ENCODE measurements at regions not wholly inside any gene's neighbourhood (a gene's known extent, or its start where the extent isn't known, plus 50 kb on each side); places are given as distances from the start of the nearest gene placed in this dataset.
"Not testable (repeated sequence)": the region's sequence is repeated elsewhere in the genome, so short reads cannot be mapped to it uniquely, and the experiment has no call there.

GRCh38 chr19:28633319-28634018 is 579.5 kb downstream of the UQCRFS1 start:
- Mint-ChIP-seq H3K4me3 (no peak overlapping the region), H3K27ac (no peak overlapping the region), H3K4me1 (peaks cover 11% of the 10 kb centered on the region), H3K36me3 (no peaks in the 10 kb centered on the region), H3K9me3 (peaks cover 6% of the 10 kb centered on the region)
- peak; percentile 60 for ATAC-seq
- peak; percentile 33 to 60 for DNase-seq (ENCODE audit: low spot score in 2 of 2)

DNA sequence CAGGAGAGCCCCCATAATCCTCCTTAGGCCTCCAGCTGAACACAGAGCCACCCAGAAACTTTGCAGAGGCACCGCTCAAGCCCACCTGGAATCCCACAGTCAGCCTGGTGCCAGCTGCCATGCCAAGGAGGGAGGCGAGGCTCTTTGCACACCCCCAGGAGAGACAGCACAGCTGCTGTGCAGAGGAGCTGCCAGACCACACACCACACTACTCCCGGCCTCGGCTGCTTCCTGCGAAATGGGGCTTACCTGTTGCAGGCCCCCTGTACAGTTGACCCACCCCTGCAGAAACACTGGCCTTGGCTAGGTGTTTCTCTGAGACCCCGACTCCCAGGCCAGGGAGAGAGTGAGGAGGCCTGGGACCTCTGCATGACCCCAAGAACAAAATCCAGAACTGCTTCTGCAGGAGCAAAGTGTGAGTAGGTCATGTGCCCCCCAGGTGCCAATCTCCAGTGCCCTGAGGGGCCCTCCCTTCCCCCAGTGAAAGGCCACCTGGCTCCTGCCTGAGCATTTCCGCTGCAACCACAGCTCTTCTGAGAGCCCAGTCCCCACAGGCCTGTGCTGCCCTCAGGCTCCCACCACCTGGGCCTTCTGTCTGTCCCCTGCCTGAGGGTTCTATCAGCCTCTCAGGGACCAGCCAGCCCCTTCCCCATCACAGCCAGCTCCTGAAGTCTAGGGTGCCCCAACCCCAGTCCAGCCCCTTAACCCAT is 580.4 kb downstream of the UQCRFS1 start:
- Mint-ChIP-seq H3K4me3 (no peak overlapping the region), H3K27ac (peak overlapping the region; percentile 8)

DNA sequence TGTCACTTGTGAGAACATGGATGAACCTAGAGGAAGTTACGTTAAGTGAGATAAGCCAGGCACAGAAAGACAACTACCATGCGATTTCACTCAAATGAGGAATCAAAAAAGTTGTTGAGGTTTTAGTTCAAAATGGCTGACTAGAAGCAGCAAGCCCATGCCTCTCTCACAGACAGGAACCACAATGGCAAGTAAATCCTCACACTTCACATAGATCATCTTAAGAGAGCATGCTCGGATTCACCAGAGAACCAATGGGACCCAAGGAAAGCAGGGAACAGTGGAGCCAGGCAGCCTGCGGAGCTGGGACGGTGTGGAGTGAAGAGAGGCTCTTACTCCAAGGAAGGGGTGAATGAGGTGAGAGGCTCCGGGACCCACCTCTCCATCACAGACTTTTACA is 581.0 kb downstream of the UQCRFS1 start:
- Mint-ChIP-seq H3K27ac (no peak overlapping the region), H3K4me3 (no peak overlapping the region), H3K9me3 (peaks cover 11% of the 10 kb centered on the region), H3K4me1 (peaks cover 11% of the 10 kb centered on the region), H3K36me3 (no peaks in the 10 kb centered on the region)
- DNase-seq (ENCODE audit: low spot score in 2 of 2): no peak
- no peak for ATAC-seq

More for the DNA sequence above, 580.4 kb downstream of the UQCRFS1 start:
- Mint-ChIP-seq H3K9me3 (peaks cover 10% of the 10 kb centered on the region), H3K4me1 (peaks cover 11% of the 10 kb centered on the region), H3K36me3 (no peaks in the 10 kb centered on the region)
- ATAC-seq (peak; percentile 39), DNase-seq (ENCODE audit: low spot score in 2 of 2) (no peak)

GRCh38 chr19:28627669-28628068 is 585.3 kb downstream of the UQCRFS1 start:
- no peak for ATAC-seq
- H3K9me3 Mint-ChIP-seq: peaks cover 13% of the 10 kb centered on the region
- no peak overlapping the region for H3K4me3 Mint-ChIP-seq
- DNase-seq (ENCODE audit: low spot score in 2 of 2): no peak
- H3K36me3 Mint-ChIP-seq: no peaks in the 10 kb centered on the region
- no peak overlapping the region for H3K27ac Mint-ChIP-seq
- peaks cover 6% of the 10 kb centered on the region for H3K4me1 Mint-ChIP-seq

- H3K4me3 Mint-ChIP-seq; H3K27ac Mint-ChIP-seq; H3K36me3 Mint-ChIP-seq; DNase-seq (ENCODE audit: low spot score in 2 of 2); H3K4me1 Mint-ChIP-seq; ATAC-seq: not testable (repeated sequence)
- H3K9me3 Mint-ChIP-seq: peaks cover 11% of the 10 kb centered on the region
Observed at GRCh38 chr19:28626407-28626806, 586.5 kb downstream of the UQCRFS1 start.

- no peak for ATAC-seq
- H3K36me3 Mint-ChIP-seq: no peaks in the 10 kb centered on the region
- H3K9me3 Mint-ChIP-seq: peaks cover 12% of the 10 kb centered on the region
- no peaks in the 10 kb centered on the region for H3K4me1 Mint-ChIP-seq
- H3K4me3 Mint-ChIP-seq: no peak overlapping the region
- no peak overlapping the region for H3K27ac Mint-ChIP-seq
- DNase-seq (ENCODE audit: low spot score in 2 of 2): no peak
Observed at GRCh38 chr19:28619816-28620429, 593.0 kb downstream of the UQCRFS1 start.

DNA sequence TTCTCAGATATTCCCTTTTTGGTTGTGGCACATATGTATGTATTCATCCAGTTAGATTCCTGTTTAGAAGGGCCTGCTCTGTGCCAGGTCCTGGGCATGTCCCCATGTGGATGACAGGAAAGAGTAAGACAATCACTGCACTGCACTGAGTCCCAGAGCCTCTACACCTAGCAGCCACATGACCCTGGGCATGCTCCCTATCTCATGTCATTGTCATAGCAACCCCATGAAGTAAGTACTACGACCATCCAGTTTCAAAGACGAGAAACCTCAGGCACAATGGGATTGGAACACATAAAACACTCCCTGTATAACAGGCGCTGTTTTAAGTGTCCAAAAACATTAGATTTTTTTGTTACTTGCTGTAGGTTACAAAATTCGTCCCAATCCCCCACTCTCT is 594.4 kb downstream of the UQCRFS1 start:
- Mint-ChIP-seq H3K36me3 (no peaks in the 10 kb centered on the region), H3K27ac (no peak overlapping the region), H3K4me3 (no peak overlapping the region), H3K9me3 (peaks cover 14% of the 10 kb centered on the region), H3K4me1 (no peaks in the 10 kb centered on the region)
- DNase-seq (ENCODE audit: low spot score in 2 of 2) (no peak), ATAC-seq (no peak)

GRCh38 chr19:28615966-28616365 is 597.0 kb downstream of the UQCRFS1 start:
- Mint-ChIP-seq H3K9me3 (peaks cover 14% of the 10 kb centered on the region), H3K36me3 (no peaks in the 10 kb centered on the region), H3K4me3 (no peak overlapping the region), H3K4me1 (no peaks in the 10 kb centered on the region), H3K27ac (no peak overlapping the region)
- DNase-seq (ENCODE audit: low spot score in 2 of 2) (no peak), ATAC-seq (no peak)

DNA sequence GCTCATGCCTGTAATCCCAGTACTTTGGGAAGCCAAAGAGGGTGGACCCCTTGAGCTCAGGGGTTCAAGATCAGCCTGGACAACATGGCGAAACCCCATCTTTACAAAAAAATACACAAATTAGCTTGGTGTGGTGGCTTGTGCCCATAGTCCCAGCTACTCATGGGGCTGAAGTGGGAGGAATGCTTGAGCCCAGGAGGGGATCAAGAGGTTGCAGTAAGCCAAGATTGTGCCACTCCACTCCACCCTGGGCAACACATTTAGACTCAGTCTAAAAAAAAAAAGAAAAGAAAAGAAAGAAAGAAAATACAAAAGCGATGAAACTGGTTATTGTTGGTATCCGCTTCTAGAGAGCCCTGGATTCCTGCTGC is 597.4 kb downstream of the UQCRFS1 start:
- H3K27ac Mint-ChIP-seq: no peak overlapping the region
- no peak for DNase-seq (ENCODE audit: low spot score in 2 of 2)
- no peak overlapping the region for H3K4me3 Mint-ChIP-seq
- no peaks in the 10 kb centered on the region for H3K36me3 Mint-ChIP-seq
- H3K4me1 Mint-ChIP-seq: no peaks in the 10 kb centered on the region
- ATAC-seq: no peak
- H3K9me3 Mint-ChIP-seq: peaks cover 14% of the 10 kb centered on the region

DNA sequence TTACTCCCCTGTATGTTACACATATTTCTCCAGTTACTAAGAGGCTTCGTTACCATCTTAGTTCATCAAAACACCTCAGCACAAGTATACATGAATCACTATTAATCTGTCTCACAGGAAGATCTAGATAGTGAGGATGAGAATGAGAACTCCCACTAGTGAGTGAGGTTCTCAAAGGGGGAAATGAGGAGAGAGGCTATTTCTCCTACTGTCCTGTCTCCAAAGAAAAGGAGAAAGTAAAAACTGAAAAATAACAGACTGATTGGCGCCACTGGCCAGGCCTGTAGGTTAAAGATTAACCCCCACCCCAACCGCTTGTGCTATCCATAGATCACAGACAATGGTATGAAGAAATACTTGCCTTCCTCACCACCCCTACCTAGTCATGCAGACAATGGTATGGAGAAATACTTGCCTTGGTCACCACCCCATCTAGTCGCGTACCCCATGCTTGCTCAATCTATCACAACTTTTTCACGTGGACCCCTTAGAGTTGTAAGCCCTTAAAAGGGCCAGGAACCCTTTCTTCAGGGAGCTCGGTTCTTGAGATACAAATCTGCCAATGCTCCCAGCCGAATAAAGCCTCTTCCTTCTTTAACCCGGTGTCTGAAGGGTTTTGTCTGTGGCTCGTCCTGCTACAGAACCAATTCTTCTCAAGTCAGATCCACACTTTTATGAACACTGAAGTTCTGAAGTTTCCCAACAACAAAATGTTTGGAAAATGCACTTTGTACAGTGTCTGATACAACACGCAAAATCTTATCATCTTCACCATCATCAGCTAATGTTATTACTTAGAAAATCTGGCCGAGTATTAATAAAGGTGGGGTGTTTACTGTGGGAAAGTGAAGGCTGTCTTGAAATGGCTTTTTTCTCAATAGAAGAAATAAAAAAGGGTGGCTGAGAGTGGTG is 598.1 kb downstream of the UQCRFS1 start:
- no peaks in the 10 kb centered on the region for H3K36me3 Mint-ChIP-seq
- DNase-seq (ENCODE audit: low spot score in 2 of 2) (no peak), ATAC-seq (no peak)
- no peak overlapping the region for H3K27ac Mint-ChIP-seq
- H3K9me3 Mint-ChIP-seq: peaks cover 14% of the 10 kb centered on the region
- H3K4me3 Mint-ChIP-seq: no peak overlapping the region
- no peaks in the 10 kb centered on the region for H3K4me1 Mint-ChIP-seq

DNA sequence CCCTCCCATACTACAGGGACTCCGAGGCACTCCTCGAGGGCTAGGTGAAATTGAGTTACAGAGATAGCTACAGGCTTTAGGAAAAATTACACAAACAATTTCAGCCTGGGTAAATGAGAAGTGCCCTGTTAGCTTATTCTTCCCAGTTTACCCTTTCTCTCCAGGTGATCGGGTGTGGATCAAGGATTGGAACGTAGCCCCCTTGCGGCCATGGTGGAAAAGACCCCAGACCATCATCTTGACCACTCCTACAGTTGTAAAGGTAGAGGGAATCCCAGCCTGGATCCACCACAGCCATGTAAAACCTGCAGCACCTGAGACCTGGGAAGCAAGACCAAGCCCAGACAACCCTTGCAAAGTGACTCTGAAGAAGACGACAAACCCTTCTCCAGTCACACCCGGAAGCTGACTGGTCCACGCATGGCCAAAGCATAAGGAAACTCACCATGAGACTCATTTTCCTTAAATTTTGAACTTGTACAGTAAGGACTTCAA is 600.6 kb downstream of the UQCRFS1 start:
- no peaks in the 10 kb centered on the region for H3K36me3 Mint-ChIP-seq
- ATAC-seq (no peak), DNase-seq (ENCODE audit: low spot score in 2 of 2) (no peak)

GRCh38 chr19:28611227-28611914 is 601.6 kb downstream of the UQCRFS1 start:
- peaks cover 10% of the 10 kb centered on the region for H3K9me3 Mint-ChIP-seq
- not testable (repeated sequence) for H3K27ac Mint-ChIP-seq; DNase-seq (ENCODE audit: low spot score in 2 of 2); H3K4me3 Mint-ChIP-seq; H3K36me3 Mint-ChIP-seq; ATAC-seq; H3K4me1 Mint-ChIP-seq

More for the DNA sequence above, 600.6 kb downstream of the UQCRFS1 start:
- H3K4me1 Mint-ChIP-seq: no peaks in the 10 kb centered on the region
- peaks cover 10% of the 10 kb centered on the region for H3K9me3 Mint-ChIP-seq
- H3K27ac Mint-ChIP-seq: no peak overlapping the region
- H3K4me3 Mint-ChIP-seq: no peak overlapping the region

DNA sequence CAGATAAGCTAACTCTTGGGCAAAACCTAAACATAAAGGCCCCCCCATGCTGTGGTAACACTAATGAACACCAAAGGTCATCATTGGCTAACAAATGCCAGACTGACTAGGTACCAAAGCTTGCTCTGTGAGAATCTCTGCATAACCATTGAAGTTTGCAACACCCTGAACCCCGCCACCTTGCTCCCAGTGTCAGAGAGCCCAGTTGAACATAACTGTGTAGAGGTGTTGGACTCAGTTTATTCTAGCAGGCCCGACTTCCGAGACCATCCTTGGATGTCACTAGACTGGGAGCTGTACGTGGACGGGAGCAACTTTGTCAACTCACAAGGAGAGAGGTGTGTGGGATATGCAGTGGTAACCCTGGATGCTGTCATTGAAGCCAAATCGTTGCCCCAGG is 602.2 kb downstream of the UQCRFS1 start:
- DNase-seq (ENCODE audit: low spot score in 2 of 2): no peak
- no peak for ATAC-seq
- H3K4me3 Mint-ChIP-seq: no peak overlapping the region
- peaks cover 14% of the 10 kb centered on the region for H3K9me3 Mint-ChIP-seq
- no peaks in the 10 kb centered on the region for H3K36me3 Mint-ChIP-seq
- no peaks in the 10 kb centered on the region for H3K4me1 Mint-ChIP-seq
- H3K27ac Mint-ChIP-seq: no peak overlapping the region

DNA sequence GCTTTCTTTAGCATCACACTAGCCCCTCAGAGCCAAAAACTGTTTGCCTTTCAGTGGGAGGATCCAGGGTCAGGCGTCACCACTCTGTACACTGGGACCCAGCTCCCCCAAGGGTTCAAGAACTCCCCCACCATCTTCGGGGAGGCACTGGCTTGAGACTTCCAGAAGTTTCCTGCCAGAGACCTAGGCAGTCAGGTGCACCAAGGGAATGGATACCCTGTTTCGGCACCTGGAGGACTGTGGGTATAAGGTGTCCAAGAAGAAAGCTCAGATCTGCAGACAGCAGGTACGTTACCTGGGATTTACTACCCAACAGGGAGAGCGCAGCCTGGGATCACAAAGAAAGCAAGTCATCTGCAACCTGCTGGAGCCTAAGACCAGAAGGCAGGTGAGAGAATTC is 603.0 kb downstream of the UQCRFS1 start:
- H3K4me3 Mint-ChIP-seq: no peak overlapping the region
- DNase-seq (ENCODE audit: low spot score in 2 of 2): no peak

More for the DNA sequence above, 603.0 kb downstream of the UQCRFS1 start:
- Mint-ChIP-seq H3K36me3 (no peaks in the 10 kb centered on the region), H3K27ac (no peak overlapping the region), H3K9me3 (peaks cover 10% of the 10 kb centered on the region), H3K4me1 (no peaks in the 10 kb centered on the region)
- no peak for ATAC-seq
